CD4-positive, alpha-beta T cell (primary cell): ENCODE measurements at regions not wholly inside any gene's neighbourhood (a gene's known extent, or its start where the extent isn't known, plus 50 kb on each side); places are given as distances from the start of the nearest gene placed in this dataset.
"Not testable (repeated sequence)": the region's sequence is repeated elsewhere in the genome, so short reads cannot be mapped to it uniquely, and the experiment has no call there.

Experiments
- ATAC-seq: fragments of 200-7000 bp; cut with Tn5 transposase; one replicate; pipeline ENCODE4 v1.10.0; 2022; ENCODE audit warnings: mild to moderate bottlenecking; ENCODE audit not compliant: poor library complexity
- CTCF ChIA-PET: fragments of 350-600 bp; sonication (Branson Sonifier 250); formaldehyde crosslinking; loops from one replicate; lab custom pipeline; 2021; ENCODE audit warnings: antibody characterized with exemption, inconsistent platforms; lab: Charles Lee
- POLR2A ChIA-PET: fragments of 350-600 bp; sonication (Branson Sonifier 250); formaldehyde crosslinking; loops from one replicate; lab custom pipeline; 2021; ENCODE audit warnings: antibody characterized with exemption, inconsistent platforms; lab: Charles Lee
- DNase-seq, 14 experiments: peaks; one replicate each; pipeline ENCODE4 v3.0.0-alpha.2; 2013 to 2020; ENCODE audit warnings: mixed read lengths in 2 of 14
- H3K27ac ChIP-seq, 2 donors: one replicate each; pipeline versions ENCODE4 v1.5.1 to v1.7.0; 2013; ENCODE audit warnings: low read length in 2 of 2, low read depth in 1 of 2, mild to moderate bottlenecking in 1 of 2
- H3K27me3 ChIP-seq, 2 experiments: 1 replicate in 1 of 2; 2 replicates in 1 of 2; pipeline versions ENCODE4 v1.6.1 to v1.7.0; 2013; ENCODE audit warnings: low read length in 2 of 2, control low read depth in 1 of 2, mild to moderate bottlenecking in 1 of 2, moderate library complexity in 1 of 2; ENCODE audit not compliant: insufficient read depth in 2 of 2, control insufficient read depth in 1 of 2
- H3K36me3 ChIP-seq: one replicate; pipeline ENCODE4 v1.6.1; 2013; ENCODE audit warnings: low read length, control low read depth; ENCODE audit not compliant: insufficient read depth
- H3K4me1 ChIP-seq: one replicate; pipeline ENCODE4 v1.6.1; 2013; ENCODE audit warnings: low read length, control low read depth; ENCODE audit not compliant: insufficient read depth
- H3K4me3 ChIP-seq: one replicate; pipeline ENCODE4 v1.5.1; 2013; ENCODE audit warnings: mild to moderate bottlenecking, low read length, moderate library complexity
- H3K9me3 ChIP-seq, 2 experiments: 1 replicate in 1 of 2; 2 replicates in 1 of 2; pipeline versions ENCODE4 v1.6.1 to v1.7.0; 2013; ENCODE audit warnings: low read length in 2 of 2, mild to moderate bottlenecking in 2 of 2, control low read depth in 1 of 2, moderate library complexity in 1 of 2; ENCODE audit not compliant: control insufficient read depth in 1 of 2, insufficient read depth in 1 of 2
- H3K27ac Mint-ChIP-seq: one replicate; pipeline ENCODE4 v1.8.0; 2020; ENCODE audit warnings: mixed read lengths
- H3K27me3 Mint-ChIP-seq: one replicate; pipeline ENCODE4 v1.8.0; 2021; ENCODE audit warnings: mixed read lengths
- H3K36me3 Mint-ChIP-seq: one replicate; pipeline ENCODE4 v1.8.0; 2021; ENCODE audit warnings: low read depth, mixed read lengths
- H3K4me1 Mint-ChIP-seq: one replicate; pipeline ENCODE4 v1.8.0; 2021; ENCODE audit warnings: low read depth, mixed read lengths
- H3K4me3 Mint-ChIP-seq: one replicate; pipeline ENCODE4 v1.8.0; 2020; ENCODE audit warnings: mild to moderate bottlenecking, mixed read lengths
- H3K9me3 Mint-ChIP-seq: one replicate; pipeline ENCODE4 v1.8.0; 2020; ENCODE audit warnings: mixed read lengths
- intact Hi-C, 2 experiments: fragments of 100-400 bp; cut with DNase I in 1 of 2; cut with micrococcal nuclease in 1 of 2; formaldehyde crosslinking; loops; one replicate each; pipeline versions ENCODE4 v1.15.1 to v1.9.0; 2023 to 2025; cut with DNase I, micrococcal nuclease
- TF ChIP-seq, protein P1 (sequence below): fragments of 200-600 bp; IDR thresholded peaks from one replicate; pipeline ENCODE4 v1.8.0; 2022; ENCODE audit warnings: antibody characterized with exemption, mild to moderate bottlenecking

DNA sequence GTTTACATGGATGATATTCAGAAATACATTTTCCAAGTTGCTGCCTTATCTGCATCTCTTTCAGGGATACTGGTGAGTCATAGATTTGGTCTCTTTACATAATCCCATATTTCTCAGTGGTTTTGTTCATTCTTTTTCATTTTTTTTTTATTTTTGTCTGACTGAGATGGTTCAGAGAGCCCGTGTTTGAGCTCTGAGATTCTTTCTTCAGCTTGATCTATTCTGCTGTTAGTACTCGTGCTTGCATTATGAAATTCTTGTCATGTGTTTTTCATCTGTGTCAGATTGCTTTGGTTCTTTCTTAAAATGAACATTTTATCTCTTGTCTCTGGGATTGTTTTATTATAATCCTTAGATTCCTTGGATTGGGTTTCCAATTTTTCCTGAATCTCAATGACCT, 317.3 kb downstream of the DOK5 start:
- Mint-ChIP-seq H3K4me3 (no peak overlapping the region), H3K9me3 (peaks cover 23% of the 10 kb centered on the region), H3K27me3 (no peaks in the 10 kb centered on the region), H3K36me3 (no peaks in the 10 kb centered on the region), H3K4me1 (no peaks in the 10 kb centered on the region), H3K27ac (no peak overlapping the region)
- no peaks in the 10 kb centered on the region for H3K27me3 ChIP-seq
- CTCF ChIA-PET = no interaction called here
- no peaks in the 10 kb centered on the region for H3K36me3 ChIP-seq
- no peak overlapping the region for H3K4me3 ChIP-seq
- H3K4me1 ChIP-seq = no peaks in the 10 kb centered on the region
- intact Hi-C loops = no loop called here
- no peak overlapping the region for H3K27ac ChIP-seq
- ATAC-seq (no peak), DNase-seq (no peak)
- TF ChIP-seq, protein P1, sequence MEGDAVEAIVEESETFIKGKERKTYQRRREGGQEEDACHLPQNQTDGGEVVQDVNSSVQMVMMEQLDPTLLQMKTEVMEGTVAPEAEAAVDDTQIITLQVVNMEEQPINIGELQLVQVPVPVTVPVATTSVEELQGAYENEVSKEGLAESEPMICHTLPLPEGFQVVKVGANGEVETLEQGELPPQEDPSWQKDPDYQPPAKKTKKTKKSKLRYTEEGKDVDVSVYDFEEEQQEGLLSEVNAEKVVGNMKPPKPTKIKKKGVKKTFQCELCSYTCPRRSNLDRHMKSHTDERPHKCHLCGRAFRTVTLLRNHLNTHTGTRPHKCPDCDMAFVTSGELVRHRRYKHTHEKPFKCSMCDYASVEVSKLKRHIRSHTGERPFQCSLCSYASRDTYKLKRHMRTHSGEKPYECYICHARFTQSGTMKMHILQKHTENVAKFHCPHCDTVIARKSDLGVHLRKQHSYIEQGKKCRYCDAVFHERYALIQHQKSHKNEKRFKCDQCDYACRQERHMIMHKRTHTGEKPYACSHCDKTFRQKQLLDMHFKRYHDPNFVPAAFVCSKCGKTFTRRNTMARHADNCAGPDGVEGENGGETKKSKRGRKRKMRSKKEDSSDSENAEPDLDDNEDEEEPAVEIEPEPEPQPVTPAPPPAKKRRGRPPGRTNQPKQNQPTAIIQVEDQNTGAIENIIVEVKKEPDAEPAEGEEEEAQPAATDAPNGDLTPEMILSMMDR = no peak
- POLR2A ChIA-PET = no interaction called here
- H3K9me3 ChIP-seq = peaks cover 5 to 23% of the 10 kb centered on the region in 2 experiments

DNA sequence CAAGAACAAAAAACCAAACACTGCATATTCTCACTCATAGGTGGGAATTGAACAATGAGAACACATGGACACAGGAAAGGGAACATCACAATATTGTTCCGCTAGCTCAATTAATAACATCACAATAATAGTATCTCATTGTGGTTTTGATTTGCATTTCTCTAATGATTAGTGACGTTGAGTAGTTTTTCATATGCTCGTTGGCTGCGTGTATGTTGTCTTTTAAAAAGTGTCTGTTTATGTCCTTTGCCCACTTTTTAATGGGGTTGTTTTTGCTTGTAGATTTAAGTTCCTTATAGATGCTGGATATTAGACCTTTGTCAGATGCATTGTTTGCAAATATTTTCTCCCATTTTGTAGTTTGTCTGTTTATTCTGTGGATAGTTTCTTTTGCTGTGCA, 312.9 kb downstream of the DOK5 start:
- POLR2A ChIA-PET, H3K27ac ChIP-seq, H3K9me3 ChIP-seq, H3K27ac Mint-ChIP-seq, H3K4me1 ChIP-seq, H3K36me3 Mint-ChIP-seq, ATAC-seq, DNase-seq, intact Hi-C loops, H3K4me3 Mint-ChIP-seq, H3K27me3 ChIP-seq, H3K27me3 Mint-ChIP-seq, H3K4me3 ChIP-seq, CTCF ChIA-PET, H3K36me3 ChIP-seq, H3K4me1 Mint-ChIP-seq: not testable (repeated sequence)
- H3K9me3 Mint-ChIP-seq = peaks cover 23% of the 10 kb centered on the region

DNA sequence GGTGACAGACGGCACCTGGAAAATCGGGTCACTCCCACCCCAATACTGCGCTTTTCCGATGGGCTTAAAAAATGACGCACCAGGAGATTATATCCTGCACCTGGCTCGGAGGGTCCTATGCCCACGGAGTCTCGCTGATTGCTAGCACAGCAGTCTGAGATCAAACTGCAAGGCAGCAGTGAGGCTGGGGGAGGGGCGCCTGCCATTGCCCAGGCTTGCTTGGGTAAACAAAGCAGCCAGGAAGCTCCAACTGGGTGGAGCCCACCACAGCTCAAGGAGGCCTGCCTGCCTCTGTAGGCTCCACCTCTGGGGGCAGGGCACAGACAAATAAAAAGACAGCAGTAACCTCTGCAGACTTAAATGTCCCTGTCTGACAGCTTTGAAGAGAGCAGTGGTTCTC, 307.4 kb downstream of the DOK5 start:
- H3K27me3 ChIP-seq, DNase-seq, H3K36me3 ChIP-seq, H3K27ac ChIP-seq, H3K4me3 Mint-ChIP-seq, intact Hi-C loops, CTCF ChIA-PET, H3K4me1 ChIP-seq, H3K9me3 Mint-ChIP-seq, H3K4me3 ChIP-seq, H3K4me1 Mint-ChIP-seq, H3K9me3 ChIP-seq, ATAC-seq, H3K27me3 Mint-ChIP-seq, POLR2A ChIA-PET, H3K36me3 Mint-ChIP-seq, H3K27ac Mint-ChIP-seq: not testable (repeated sequence)

DNA sequence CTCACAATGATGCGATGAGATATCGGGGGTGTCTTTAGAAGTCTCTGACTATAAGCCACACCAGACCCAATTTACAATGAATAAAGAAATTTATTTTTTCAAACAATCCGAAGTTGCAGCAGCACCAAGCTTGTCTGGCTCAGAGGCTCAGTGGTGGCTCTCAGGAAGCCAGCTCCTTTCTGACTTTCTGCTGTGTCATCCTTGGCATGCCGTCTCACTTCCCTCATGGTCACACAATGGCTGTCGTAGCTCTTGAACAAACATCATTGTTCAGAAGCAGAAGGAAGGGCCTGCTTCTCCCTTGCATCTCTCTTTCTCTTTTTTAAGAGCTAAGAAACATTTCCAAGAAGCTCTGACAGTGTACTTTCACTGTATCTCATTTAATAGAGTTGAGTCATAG, 299.0 kb downstream of the DOK5 start:
- POLR2A ChIA-PET = no interaction called here
- no peak for ATAC-seq

More for the DNA sequence above, 299.0 kb downstream of the DOK5 start:
- Mint-ChIP-seq H3K4me1 (no peaks in the 10 kb centered on the region), H3K9me3 (no peaks in the 10 kb centered on the region), H3K36me3 (no peaks in the 10 kb centered on the region), H3K27ac (no peak overlapping the region), H3K4me3 (no peak overlapping the region), H3K27me3 (peaks cover 3% of the 10 kb centered on the region)
- H3K27ac ChIP-seq = no peak overlapping the region
- TF ChIP-seq, protein P1 = no peak
- peaks cover 0 to 4% of the 10 kb centered on the region in 2 experiments for H3K27me3 ChIP-seq
- no peaks in the 10 kb centered on the region for H3K4me1 ChIP-seq
- peaks cover 0 to 4% of the 10 kb centered on the region in 2 experiments for H3K9me3 ChIP-seq
- no peak overlapping the region for H3K4me3 ChIP-seq
- DNase-seq = no peak
- CTCF ChIA-PET = no interaction called here
- H3K36me3 ChIP-seq = no peaks in the 10 kb centered on the region
- intact Hi-C loops = no loop called here
